Vagina (tissue), 2 donors: ENCODE measurements at regions not wholly inside any gene's neighbourhood (a gene's known extent, or its start where the extent isn't known, plus 50 kb on each side); places are given as distances from the start of the nearest gene placed in this dataset.
"Not testable (repeated sequence)": the region's sequence is repeated elsewhere in the genome, so short reads cannot be mapped to it uniquely, and the experiment has no call there.

Source experiments
- DNase-seq, 2 donors: peaks; one replicate each; pipeline ENCODE4 v3.0.0-alpha.2; 2017; ENCODE audit errors: extremely low spot score in 2 of 2
- H3K27ac ChIP-seq: fragments of 200-600 bp; sonication (generic); one replicate; pipeline ENCODE4 v1.5.1; 2019
- H3K27me3 ChIP-seq: fragments of 200-600 bp; sonication (generic); one replicate; pipeline ENCODE4 v1.5.1; 2019
- H3K36me3 ChIP-seq, 2 donors: fragments of 200-600 bp; sonication (generic); one replicate each; pipeline ENCODE4 v1.5.1; 2017 to 2019
- H3K4me1 ChIP-seq: fragments of 200-600 bp; sonication (generic); one replicate; pipeline ENCODE4 v1.5.1; 2019
- H3K4me3 ChIP-seq, 2 donors: fragments of 200-600 bp; sonication (generic); 1 replicate in 1 of 2; 2 replicates in 1 of 2; pipeline ENCODE4 v1.5.1; 2016 to 2019
- H3K9me3 ChIP-seq: fragments of 200-600 bp; sonication (generic); one replicate; pipeline ENCODE4 v1.5.1; 2019
- POLR2A ChIP-seq, 2 donors: fragments of 450-650 bp; IDR thresholded peaks; one replicate each; pipeline ENCODE4 v1.6.1; 2017; ENCODE audit warnings: antibody characterized with exemption in 2 of 2, mild to moderate bottlenecking in 2 of 2, moderate library complexity in 2 of 2
- POLR2AphosphoS5 ChIP-seq, 2 donors: sonication (generic); formaldehyde crosslinking; IDR thresholded peaks; one replicate each; pipeline ENCODE4 v1.9.0; 2017; ENCODE audit warnings: antibody characterized with exemption in 2 of 2, mild to moderate bottlenecking in 2 of 2, low read depth in 1 of 2; ENCODE audit not compliant: insufficient read depth in 1 of 2
- intact Hi-C: fragments of 100-400 bp; cut with DNase I; formaldehyde crosslinking; loops from one replicate; pipeline ENCODE4 v1.15.1; 2023
- TF ChIP-seq, protein P1 (sequence below), 3 experiments: fragments of 450-650 bp in 2 of 3; fragments of 200-600 bp in 1 of 3; sonication (generic) in 1 of 3; IDR thresholded peaks; one replicate each; pipeline ENCODE4 v1.5.1; 2017 to 2019; ENCODE audit warnings: antibody characterized with exemption in 3 of 3, mild to moderate bottlenecking in 2 of 3, moderate library complexity in 2 of 3

DNA sequence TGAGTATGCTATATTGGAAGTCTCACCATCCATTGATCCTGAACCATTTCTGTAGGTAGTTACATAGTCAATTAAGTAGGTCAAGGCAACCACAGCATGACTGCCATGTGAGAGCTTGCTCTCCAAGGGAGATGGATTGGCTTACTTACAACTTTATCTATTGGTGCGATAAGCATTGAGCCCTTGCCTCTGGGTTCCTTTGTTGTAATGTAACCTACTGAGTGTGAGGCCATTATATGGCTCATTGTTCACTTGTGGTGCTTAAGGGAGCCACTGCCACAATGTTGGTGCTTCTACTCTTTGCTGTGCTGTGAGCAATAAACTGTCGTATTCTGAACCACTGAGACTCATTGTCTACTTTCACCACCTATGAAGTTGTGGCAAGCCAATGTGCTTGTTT is 510.6 kb upstream of the ITGA1 start:
- no peak overlapping the region for H3K4me3 ChIP-seq
- no peak overlapping the region for H3K27ac ChIP-seq
- no peaks in the 10 kb centered on the region for H3K4me1 ChIP-seq
- H3K9me3 ChIP-seq = no peaks in the 10 kb centered on the region
- intact Hi-C loops = no loop called here
- no peaks in the 10 kb centered on the region for H3K27me3 ChIP-seq
- DNase-seq = no peak
- no peaks in the 10 kb centered on the region for H3K36me3 ChIP-seq
- TF ChIP-seq POLR2AphosphoS5 (IDR thresholded peaks at IDR 0.05; ENCODE audit: insufficient read depth in 1 of 2, low read depth in 1 of 2) (no peak), POLR2A (IDR thresholded peaks at IDR 0.05) (no peak)

DNA sequence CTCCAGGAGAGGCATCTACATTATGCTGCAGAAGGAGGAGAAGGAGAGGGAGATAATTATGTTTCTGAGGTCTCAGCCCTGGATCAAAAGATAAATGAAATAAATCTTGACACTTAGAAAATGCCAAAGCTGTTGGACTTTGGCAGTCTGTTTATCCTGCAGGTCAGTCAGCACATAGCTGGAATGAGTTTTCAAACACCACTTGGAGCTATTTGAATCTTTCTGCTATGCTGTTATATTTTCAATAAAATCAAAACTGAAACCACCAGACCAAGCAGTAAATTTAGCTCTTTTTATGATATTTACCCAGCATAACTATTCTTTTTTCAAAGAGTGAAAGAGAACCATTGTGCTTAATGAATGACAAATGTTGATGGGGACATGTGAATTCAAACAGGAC is 505.1 kb upstream of the ITGA1 start:
- Histone ChIP-seq H3K36me3 (no peaks in the 10 kb centered on the region), H3K9me3 (no peaks in the 10 kb centered on the region), H3K4me1 (no peaks in the 10 kb centered on the region), H3K27ac (no peak overlapping the region), H3K27me3 (no peaks in the 10 kb centered on the region), H3K4me3 (no peak overlapping the region)
- intact Hi-C loops = no loop called here
- no peak for DNase-seq
- TF ChIP-seq POLR2A (IDR thresholded peaks at IDR 0.05) (no peak), POLR2AphosphoS5 (IDR thresholded peaks at IDR 0.05; ENCODE audit: insufficient read depth in 1 of 2, low read depth in 1 of 2) (no peak)
- TF ChIP-seq, protein P1, sequence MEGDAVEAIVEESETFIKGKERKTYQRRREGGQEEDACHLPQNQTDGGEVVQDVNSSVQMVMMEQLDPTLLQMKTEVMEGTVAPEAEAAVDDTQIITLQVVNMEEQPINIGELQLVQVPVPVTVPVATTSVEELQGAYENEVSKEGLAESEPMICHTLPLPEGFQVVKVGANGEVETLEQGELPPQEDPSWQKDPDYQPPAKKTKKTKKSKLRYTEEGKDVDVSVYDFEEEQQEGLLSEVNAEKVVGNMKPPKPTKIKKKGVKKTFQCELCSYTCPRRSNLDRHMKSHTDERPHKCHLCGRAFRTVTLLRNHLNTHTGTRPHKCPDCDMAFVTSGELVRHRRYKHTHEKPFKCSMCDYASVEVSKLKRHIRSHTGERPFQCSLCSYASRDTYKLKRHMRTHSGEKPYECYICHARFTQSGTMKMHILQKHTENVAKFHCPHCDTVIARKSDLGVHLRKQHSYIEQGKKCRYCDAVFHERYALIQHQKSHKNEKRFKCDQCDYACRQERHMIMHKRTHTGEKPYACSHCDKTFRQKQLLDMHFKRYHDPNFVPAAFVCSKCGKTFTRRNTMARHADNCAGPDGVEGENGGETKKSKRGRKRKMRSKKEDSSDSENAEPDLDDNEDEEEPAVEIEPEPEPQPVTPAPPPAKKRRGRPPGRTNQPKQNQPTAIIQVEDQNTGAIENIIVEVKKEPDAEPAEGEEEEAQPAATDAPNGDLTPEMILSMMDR (IDR thresholded peaks at IDR 0.05) = no peak

DNA sequence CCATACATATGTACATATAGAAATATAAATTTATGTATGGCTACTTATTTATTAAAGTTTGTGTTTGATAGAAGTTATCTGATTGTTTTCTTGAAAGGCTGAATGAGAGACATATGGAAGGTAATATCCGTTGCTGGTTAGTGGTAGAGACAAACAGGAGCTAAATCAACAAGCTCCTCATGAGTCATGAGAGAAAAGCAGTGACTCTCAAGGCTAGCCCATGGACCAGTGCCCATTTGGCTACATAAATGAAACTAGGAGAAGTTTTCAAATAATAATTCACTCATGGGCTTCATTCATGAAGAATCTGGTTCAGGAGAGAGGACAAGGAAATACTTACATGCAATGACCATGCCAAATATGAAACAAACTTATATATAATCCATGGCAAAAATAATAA is 504.5 kb upstream of the ITGA1 start:
- DNase-seq = no peak
- H3K4me1 ChIP-seq = no peaks in the 10 kb centered on the region
- H3K27me3 ChIP-seq = no peaks in the 10 kb centered on the region
- no peaks in the 10 kb centered on the region for H3K36me3 ChIP-seq
- H3K27ac ChIP-seq = no peak overlapping the region
- no peak overlapping the region for H3K4me3 ChIP-seq
- intact Hi-C loops = no loop called here
- TF ChIP-seq, protein P1 (IDR thresholded peaks at IDR 0.05) = no peak
- no peak for TF ChIP-seq POLR2AphosphoS5 (IDR thresholded peaks at IDR 0.05; ENCODE audit: insufficient read depth in 1 of 2, low read depth in 1 of 2)
- no peaks in the 10 kb centered on the region for H3K9me3 ChIP-seq

DNA sequence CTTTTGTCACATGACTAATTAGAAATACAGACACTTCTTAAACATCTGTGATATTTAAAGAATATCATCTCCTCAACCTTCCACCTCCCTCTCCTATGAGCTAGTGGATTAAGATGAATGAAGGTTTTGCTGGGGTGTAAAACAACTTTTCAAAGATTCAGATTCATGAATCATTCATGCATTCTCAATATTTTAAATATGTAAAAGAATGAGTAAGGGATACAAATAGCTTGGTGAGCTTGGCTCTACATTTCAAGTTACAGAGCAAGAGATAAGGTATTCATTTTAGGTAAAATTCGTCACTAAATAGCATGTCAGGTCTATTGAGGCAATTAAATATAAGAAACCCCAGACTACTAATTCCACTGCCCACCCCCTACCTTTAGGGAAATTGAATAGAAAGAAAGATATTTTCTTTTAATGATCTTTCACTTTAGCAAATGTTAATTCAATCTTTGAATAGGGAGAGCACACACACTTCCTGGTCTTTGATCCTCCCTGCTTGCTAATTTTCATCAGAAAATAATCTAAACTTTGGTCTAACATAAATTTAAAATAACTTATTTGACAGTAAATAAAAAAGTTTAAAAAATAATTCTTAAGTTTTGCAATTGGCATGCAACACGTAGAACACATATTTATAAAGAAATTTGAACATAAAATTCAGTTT is 486.9 kb upstream of the ITGA1 start:
- no peak for DNase-seq
- Histone ChIP-seq H3K4me1 (no peaks in the 10 kb centered on the region), H3K27me3 (no peaks in the 10 kb centered on the region), H3K36me3 (no peaks in the 10 kb centered on the region), H3K4me3 (no peak overlapping the region), H3K9me3 (peaks cover 7% of the 10 kb centered on the region), H3K27ac (no peak overlapping the region)
- TF ChIP-seq POLR2A (IDR thresholded peaks at IDR 0.05) (no peak), POLR2AphosphoS5 (IDR thresholded peaks at IDR 0.05; ENCODE audit: insufficient read depth in 1 of 2, low read depth in 1 of 2) (no peak)
- TF ChIP-seq, protein P1 (IDR thresholded peaks at IDR 0.05) = no peak
- intact Hi-C loops = no loop called here

DNA sequence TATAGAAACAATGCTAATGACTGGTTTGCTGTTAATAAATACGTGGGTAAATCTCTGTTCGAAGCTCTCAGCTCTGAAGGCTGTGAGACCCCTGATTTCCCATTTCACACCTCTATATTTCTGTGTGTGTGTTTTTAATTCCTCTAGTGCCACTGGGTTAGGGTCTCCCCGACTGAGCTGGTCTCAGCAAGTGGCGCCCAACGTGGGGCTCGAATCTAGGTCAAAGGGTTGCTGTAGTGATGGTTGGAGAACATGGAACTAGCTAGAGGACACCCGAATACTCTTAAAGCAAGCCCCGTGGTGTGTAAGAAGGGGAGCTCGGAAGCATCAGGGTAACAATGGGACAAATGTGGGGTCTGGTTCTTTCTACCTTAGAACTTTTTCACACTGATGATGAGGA is 482.9 kb upstream of the ITGA1 start:
- intact Hi-C loops, H3K27ac ChIP-seq, H3K4me1 ChIP-seq, H3K4me3 ChIP-seq, H3K27me3 ChIP-seq, H3K9me3 ChIP-seq, DNase-seq, H3K36me3 ChIP-seq: not testable (repeated sequence)

DNA sequence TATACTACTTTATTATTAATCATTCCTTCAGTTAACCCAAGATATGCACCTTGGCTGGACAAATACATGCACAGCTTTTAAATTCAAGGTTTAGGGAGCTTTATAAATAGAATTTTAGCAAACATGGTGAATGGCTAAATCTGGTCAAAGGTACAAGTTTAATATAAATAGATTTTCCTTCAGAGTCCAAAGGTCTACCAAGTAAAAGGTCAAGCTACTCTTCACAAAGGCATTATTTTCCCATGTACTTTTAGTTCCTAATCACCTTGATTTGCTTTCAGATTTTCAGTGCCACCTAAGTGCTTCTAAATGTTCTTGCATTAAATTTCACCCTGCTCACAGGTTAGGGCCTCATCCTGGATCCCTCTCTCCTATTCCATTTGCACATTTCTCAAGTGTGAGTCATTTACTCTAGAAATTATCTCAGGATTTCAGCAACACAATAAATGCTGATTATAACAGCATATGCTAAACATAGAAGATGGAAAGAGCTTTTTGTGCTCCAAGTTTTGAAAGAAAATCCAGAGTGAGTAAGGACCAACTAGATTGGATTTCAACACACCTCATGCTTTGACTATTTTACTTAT is 459.4 kb upstream of the ITGA1 start:
- no peak overlapping the region for H3K27ac ChIP-seq

More for the DNA sequence above, 459.4 kb upstream of the ITGA1 start:
- DNase-seq = no peak
- no peaks in the 10 kb centered on the region for H3K27me3 ChIP-seq
- TF ChIP-seq POLR2A (IDR thresholded peaks at IDR 0.05) (no peak), POLR2AphosphoS5 (IDR thresholded peaks at IDR 0.05; ENCODE audit: insufficient read depth in 1 of 2, low read depth in 1 of 2) (no peak)
- TF ChIP-seq, protein P1 (IDR thresholded peaks at IDR 0.05) = no peak
- intact Hi-C loops = no loop called here
- H3K36me3 ChIP-seq = no peaks in the 10 kb centered on the region
- no peaks in the 10 kb centered on the region for H3K9me3 ChIP-seq
- no peaks in the 10 kb centered on the region for H3K4me1 ChIP-seq
- H3K4me3 ChIP-seq = no peak overlapping the region
